HG03097 (cell line): ENCODE measurements at regions not wholly inside any gene's neighbourhood (a gene's known extent, or its start where the extent isn't known, plus 50 kb on each side); places are given as distances from the start of the nearest gene placed in this dataset.
A peak's percentile ranks its signal among the peaks of the same experiment; 100 is the strongest.

Experiments used
- ATAC-seq: cut with Tn5 transposase; IDR thresholded peaks from one replicate; pipeline ENCODE4 v1.9.1; 2021; ENCODE audit not compliant: unreplicated experiment, low FRiP score

- ATAC-seq: peak; percentile 54
Measured at GRCh38 chr3:5426094-5426883, 238.8 kb downstream of the EDEM1 start.

GRCh38 chr3:5427021-5427420 is 239.5 kb downstream of the EDEM1 start:
- no peak for ATAC-seq

GRCh38 chr3:5427938-5428337 is 240.4 kb downstream of the EDEM1 start:
- ATAC-seq: no peak

- peak; percentile 74 for ATAC-seq
Measured at GRCh38 chr3:5428607-5429516, 241.4 kb downstream of the EDEM1 start.

- no peak for ATAC-seq
Measured at GRCh38 chr3:5429517-5429890, 242.0 kb downstream of the EDEM1 start.

- ATAC-seq: no peak
Measured at GRCh38 chr3:5430701-5431100, 243.2 kb downstream of the EDEM1 start.

- no peak for ATAC-seq
Measured at GRCh38 chr3:5431146-5431545, 243.6 kb downstream of the EDEM1 start.

- no peak for ATAC-seq
Measured at GRCh38 chr3:5431811-5432378, 244.4 kb downstream of the EDEM1 start.

- ATAC-seq: no peak
Measured at GRCh38 chr3:5437296-5437782, 249.8 kb downstream of the EDEM1 start.

- ATAC-seq: no peak
Measured at GRCh38 chr3:5437783-5438323, 250.3 kb downstream of the EDEM1 start.

GRCh38 chr3:5441401-5441800 is 253.9 kb downstream of the EDEM1 start:
- ATAC-seq: no peak

GRCh38 chr3:5442106-5442785 is 254.7 kb downstream of the EDEM1 start:
- ATAC-seq: no peak

GRCh38 chr3:5442786-5443138 is 255.3 kb downstream of the EDEM1 start:
- ATAC-seq: no peak

- ATAC-seq: no peak
Measured at GRCh38 chr3:5444253-5444652, 256.7 kb downstream of the EDEM1 start.

- ATAC-seq: no peak
Measured at GRCh38 chr3:5445676-5446201, 258.2 kb downstream of the EDEM1 start.

- no peak for ATAC-seq
Measured at GRCh38 chr3:5448246-5448645, 260.7 kb downstream of the EDEM1 start.

GRCh38 chr3:5448816-5449215 is 261.3 kb downstream of the EDEM1 start:
- ATAC-seq: no peak

- no peak for ATAC-seq
Measured at GRCh38 chr3:5456199-5456598, 268.7 kb downstream of the EDEM1 start.

GRCh38 chr3:5458526-5458925 is 271.0 kb downstream of the EDEM1 start:
- no peak for ATAC-seq

- ATAC-seq: no peak
Measured at GRCh38 chr3:5462086-5462485, 274.6 kb downstream of the EDEM1 start.
